T-helper 1 cell treated with Interleukin-12 subunit alpha and Interleukin-12 subunit beta and Interleukin-4 antibody, amounts not matched to agents 30 μg/mL and 1 μg/mL, for 36 hours (primary cell): ENCODE measurements at regions not wholly inside any gene's neighbourhood (a gene's known extent, or its start where the extent isn't known, plus 50 kb on each side); places are given as distances from the start of the nearest gene placed in this dataset.

Source experiments
- H3K27ac Mint-ChIP-seq: one replicate; pipeline ENCODE4 v1.8.0; 2021; ENCODE audit warnings: mild to moderate bottlenecking, mixed read lengths
- H3K27me3 Mint-ChIP-seq: one replicate; pipeline ENCODE4 v1.8.0; 2021; ENCODE audit warnings: low read depth, mixed read lengths
- H3K36me3 Mint-ChIP-seq: one replicate; pipeline ENCODE4 v1.8.0; 2021; ENCODE audit warnings: low read depth, mixed read lengths
- H3K4me1 Mint-ChIP-seq: one replicate; pipeline ENCODE4 v1.8.0; 2021; ENCODE audit warnings: low read depth, mixed read lengths
- H3K4me3 Mint-ChIP-seq: one replicate; pipeline ENCODE4 v1.8.0; 2021; ENCODE audit warnings: mild to moderate bottlenecking, moderate library complexity, mixed read lengths
- H3K9me3 Mint-ChIP-seq: one replicate; pipeline ENCODE4 v1.8.0; 2021; ENCODE audit warnings: mixed read lengths

- Mint-ChIP-seq H3K27ac (no peak overlapping the region), H3K4me3 (no peak overlapping the region), H3K9me3 (no peaks in the 10 kb centered on the region), H3K36me3 (no peaks in the 10 kb centered on the region), H3K4me1 (no peaks in the 10 kb centered on the region), H3K27me3 (peaks cover 8% of the 10 kb centered on the region)
These were observed 194.6 kb downstream of the METTL4 start for GRCh38 chr18:2376707-2377106.

GRCh38 chr18:2380101-2380500 lies 191.2 kb downstream of the METTL4 start:
- Mint-ChIP-seq H3K27ac (no peak overlapping the region), H3K4me3 (no peak overlapping the region), H3K4me1 (no peaks in the 10 kb centered on the region), H3K36me3 (no peaks in the 10 kb centered on the region), H3K27me3 (peaks cover 8% of the 10 kb centered on the region), H3K9me3 (no peaks in the 10 kb centered on the region)

DNA sequence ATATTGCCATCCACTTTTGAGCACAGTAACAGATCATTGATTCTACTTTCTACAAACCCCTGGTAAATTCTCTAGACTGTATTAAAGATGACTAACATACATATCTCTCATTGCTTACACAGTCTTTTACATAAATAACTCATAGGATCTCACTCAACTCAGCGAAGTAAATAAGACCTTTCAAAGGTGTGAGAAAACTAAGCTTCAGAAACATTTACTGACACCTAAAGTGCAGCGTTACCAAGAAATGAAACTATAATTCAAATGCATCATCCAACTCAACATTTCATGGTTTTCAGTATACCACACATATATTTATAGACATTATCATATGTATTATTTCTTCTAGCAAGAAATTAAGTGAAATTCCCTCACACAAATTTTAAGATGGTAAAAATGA lies 189.8 kb downstream of the METTL4 start:
- no peaks in the 10 kb centered on the region for H3K36me3 Mint-ChIP-seq
- no peak overlapping the region for H3K4me3 Mint-ChIP-seq
- H3K9me3 Mint-ChIP-seq: peaks cover 3% of the 10 kb centered on the region
- H3K4me1 Mint-ChIP-seq: no peaks in the 10 kb centered on the region
- H3K27ac Mint-ChIP-seq: no peak overlapping the region
- peaks cover 8% of the 10 kb centered on the region for H3K27me3 Mint-ChIP-seq

DNA sequence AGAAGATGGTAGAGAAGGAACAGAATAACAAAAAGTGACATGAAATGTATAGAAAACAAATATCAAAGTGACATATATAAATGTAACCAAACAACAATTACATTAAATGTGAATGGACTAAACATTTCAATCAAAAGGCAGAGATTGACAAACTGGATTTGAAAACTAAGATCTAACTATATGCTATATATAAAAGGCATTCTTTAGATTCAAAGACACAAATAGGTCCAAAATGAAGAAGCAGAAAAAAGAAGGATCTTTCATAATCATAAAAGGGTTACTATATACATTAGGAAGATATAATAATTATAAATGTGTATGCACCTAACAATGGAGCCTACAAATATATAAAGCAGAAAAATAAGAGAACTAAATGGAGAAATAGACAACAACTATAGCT lies 183.7 kb downstream of the METTL4 start:
- Mint-ChIP-seq H3K4me1 (no peaks in the 10 kb centered on the region), H3K27ac (no peak overlapping the region), H3K9me3 (peaks cover 6% of the 10 kb centered on the region), H3K27me3 (no peaks in the 10 kb centered on the region), H3K36me3 (no peaks in the 10 kb centered on the region), H3K4me3 (no peak overlapping the region)

- Mint-ChIP-seq H3K4me3 (no peak overlapping the region), H3K9me3 (peaks cover 6% of the 10 kb centered on the region), H3K27me3 (peaks cover 8% of the 10 kb centered on the region), H3K4me1 (no peaks in the 10 kb centered on the region), H3K36me3 (no peaks in the 10 kb centered on the region), H3K27ac (no peak overlapping the region)
These were observed 181.1 kb downstream of the METTL4 start for GRCh38 chr18:2390158-2390557.

GRCh38 chr18:2391470-2391869 lies 179.8 kb downstream of the METTL4 start:
- Mint-ChIP-seq H3K4me3 (no peak overlapping the region), H3K4me1 (no peaks in the 10 kb centered on the region), H3K27ac (no peak overlapping the region), H3K27me3 (peaks cover 8% of the 10 kb centered on the region), H3K9me3 (peaks cover 4% of the 10 kb centered on the region), H3K36me3 (no peaks in the 10 kb centered on the region)

- Mint-ChIP-seq H3K9me3 (no peaks in the 10 kb centered on the region), H3K4me3 (no peak overlapping the region), H3K27ac (no peak overlapping the region), H3K27me3 (peaks cover 8% of the 10 kb centered on the region), H3K36me3 (no peaks in the 10 kb centered on the region), H3K4me1 (no peaks in the 10 kb centered on the region)
These were observed 178.9 kb downstream of the METTL4 start for GRCh38 chr18:2392446-2392845.

- H3K4me1 Mint-ChIP-seq: no peaks in the 10 kb centered on the region
- H3K4me3 Mint-ChIP-seq: no peak overlapping the region
- peaks cover 8% of the 10 kb centered on the region for H3K27me3 Mint-ChIP-seq
- H3K36me3 Mint-ChIP-seq: no peaks in the 10 kb centered on the region
- no peaks in the 10 kb centered on the region for H3K9me3 Mint-ChIP-seq
- H3K27ac Mint-ChIP-seq: no peak overlapping the region
These were observed 176.6 kb downstream of the METTL4 start for GRCh38 chr18:2394684-2395083.

GRCh38 chr18:2395427-2396161 lies 175.7 kb downstream of the METTL4 start:
- H3K27ac Mint-ChIP-seq: no peak overlapping the region
- H3K9me3 Mint-ChIP-seq: no peaks in the 10 kb centered on the region
- H3K36me3 Mint-ChIP-seq: no peaks in the 10 kb centered on the region
- no peaks in the 10 kb centered on the region for H3K4me1 Mint-ChIP-seq
- peaks cover 8% of the 10 kb centered on the region for H3K27me3 Mint-ChIP-seq
- H3K4me3 Mint-ChIP-seq: no peak overlapping the region

- H3K4me1 Mint-ChIP-seq: no peaks in the 10 kb centered on the region
- H3K9me3 Mint-ChIP-seq: no peaks in the 10 kb centered on the region
- no peaks in the 10 kb centered on the region for H3K36me3 Mint-ChIP-seq
- H3K27ac Mint-ChIP-seq: no peak overlapping the region
- peaks cover 8% of the 10 kb centered on the region for H3K27me3 Mint-ChIP-seq
- no peak overlapping the region for H3K4me3 Mint-ChIP-seq
These were observed 175.2 kb downstream of the METTL4 start for GRCh38 chr18:2396162-2396505.

GRCh38 chr18:2400701-2401196 lies 170.6 kb downstream of the METTL4 start:
- Mint-ChIP-seq H3K27me3 (no peaks in the 10 kb centered on the region), H3K9me3 (no peaks in the 10 kb centered on the region), H3K27ac (no peak overlapping the region), H3K4me1 (no peaks in the 10 kb centered on the region), H3K36me3 (no peaks in the 10 kb centered on the region), H3K4me3 (no peak overlapping the region)

DNA sequence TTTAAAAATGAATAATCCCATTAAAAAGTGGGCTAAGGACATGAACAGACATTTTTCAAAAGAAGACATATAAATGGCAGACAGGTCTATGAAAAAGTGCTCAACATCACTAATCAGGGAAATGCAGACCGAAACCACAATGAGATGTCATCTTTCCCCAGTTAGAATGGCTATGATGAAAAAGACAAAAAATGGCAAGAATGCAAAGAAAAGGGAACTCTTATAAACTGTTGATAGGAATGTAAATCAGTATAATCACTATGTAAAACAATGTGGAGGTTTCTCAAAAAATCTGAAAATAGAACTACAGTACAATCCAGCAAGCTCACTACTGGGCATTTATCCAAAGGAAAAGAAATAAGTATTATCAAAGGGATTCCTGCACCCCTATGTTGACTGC lies 169.2 kb downstream of the METTL4 start:
- H3K27me3 Mint-ChIP-seq: no peaks in the 10 kb centered on the region
- H3K4me1 Mint-ChIP-seq: no peaks in the 10 kb centered on the region
- no peaks in the 10 kb centered on the region for H3K36me3 Mint-ChIP-seq
- no peaks in the 10 kb centered on the region for H3K9me3 Mint-ChIP-seq
- no peak overlapping the region for H3K27ac Mint-ChIP-seq
- H3K4me3 Mint-ChIP-seq: no peak overlapping the region

DNA sequence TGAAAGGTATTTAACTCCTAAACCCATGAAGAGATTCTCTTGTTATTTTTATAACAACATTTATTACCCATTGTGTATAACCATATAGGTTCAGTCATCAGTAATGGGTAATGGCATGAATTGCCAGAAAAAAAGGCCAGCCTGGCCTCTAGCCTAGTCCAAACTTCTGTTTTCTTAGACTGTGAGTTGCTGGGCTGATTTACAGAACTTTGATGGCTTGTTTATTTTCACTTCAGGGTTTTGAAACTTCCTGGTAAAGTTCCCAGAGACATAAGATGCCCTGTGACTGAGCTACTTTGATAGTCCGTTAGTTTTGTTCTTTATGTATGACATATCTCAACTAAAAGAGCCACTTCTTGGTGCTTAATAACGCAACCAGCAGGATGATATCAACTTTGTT lies 164.8 kb downstream of the METTL4 start:
- Mint-ChIP-seq H3K4me1 (no peaks in the 10 kb centered on the region), H3K27me3 (no peaks in the 10 kb centered on the region), H3K4me3 (no peak overlapping the region), H3K36me3 (no peaks in the 10 kb centered on the region), H3K27ac (no peak overlapping the region), H3K9me3 (no peaks in the 10 kb centered on the region)

DNA sequence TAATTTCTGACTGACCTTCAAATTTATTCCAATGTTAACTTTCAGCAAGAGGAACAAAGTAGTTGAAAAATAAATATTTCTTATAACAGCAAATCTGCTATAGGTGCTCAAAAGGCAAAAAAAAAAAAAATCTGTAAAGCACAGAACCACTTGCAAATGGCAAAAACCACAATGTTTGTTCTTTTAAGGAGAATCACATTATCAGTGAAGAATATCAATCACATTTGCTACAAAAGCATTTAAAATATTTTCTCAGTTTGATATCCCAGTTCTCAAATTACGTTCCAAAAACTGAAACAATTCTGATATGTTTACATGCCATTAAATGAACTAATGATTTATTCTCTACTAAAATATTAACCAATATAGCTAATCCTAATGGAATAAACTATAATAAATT lies 163.3 kb downstream of the METTL4 start:
- Mint-ChIP-seq H3K4me3 (no peak overlapping the region), H3K9me3 (no peaks in the 10 kb centered on the region), H3K4me1 (no peaks in the 10 kb centered on the region), H3K27ac (no peak overlapping the region), H3K27me3 (no peaks in the 10 kb centered on the region), H3K36me3 (no peaks in the 10 kb centered on the region)

- Mint-ChIP-seq H3K27ac (no peak overlapping the region), H3K27me3 (no peaks in the 10 kb centered on the region), H3K9me3 (no peaks in the 10 kb centered on the region), H3K4me3 (no peak overlapping the region), H3K4me1 (no peaks in the 10 kb centered on the region), H3K36me3 (no peaks in the 10 kb centered on the region)
These were observed 161.4 kb downstream of the METTL4 start for GRCh38 chr18:2409906-2410305.

GRCh38 chr18:2410688-2411087 lies 160.6 kb downstream of the METTL4 start:
- no peak overlapping the region for H3K27ac Mint-ChIP-seq
- H3K4me1 Mint-ChIP-seq: no peaks in the 10 kb centered on the region
- no peaks in the 10 kb centered on the region for H3K27me3 Mint-ChIP-seq
- no peaks in the 10 kb centered on the region for H3K9me3 Mint-ChIP-seq
- H3K36me3 Mint-ChIP-seq: no peaks in the 10 kb centered on the region
- no peak overlapping the region for H3K4me3 Mint-ChIP-seq
